Posterior cingulate gyrus (tissue), 11 donors: ENCODE measurements at regions not wholly inside any gene's neighbourhood (a gene's known extent, or its start where the extent isn't known, plus 50 kb on each side); places are given as distances from the start of the nearest gene placed in this dataset.
A peak's percentile ranks its signal among the peaks of the same experiment; 100 is the strongest.
"Not testable (repeated sequence)": the region's sequence is repeated elsewhere in the genome, so short reads cannot be mapped to it uniquely, and the experiment has no call there.

ENCODE experiments used
- DNase-seq, 10 donors: peaks; one replicate each; pipeline versions ENCODE4 v3.0.0 to v3.0.0-alpha.2; 2020 to 2021; ENCODE audit warnings: mixed read lengths in 3 of 10
- intact Hi-C: fragments of 100-400 bp; cut with DNase I; formaldehyde crosslinking; loops from one replicate; pipeline ENCODE4 v1.15.1; 2023

DNA sequence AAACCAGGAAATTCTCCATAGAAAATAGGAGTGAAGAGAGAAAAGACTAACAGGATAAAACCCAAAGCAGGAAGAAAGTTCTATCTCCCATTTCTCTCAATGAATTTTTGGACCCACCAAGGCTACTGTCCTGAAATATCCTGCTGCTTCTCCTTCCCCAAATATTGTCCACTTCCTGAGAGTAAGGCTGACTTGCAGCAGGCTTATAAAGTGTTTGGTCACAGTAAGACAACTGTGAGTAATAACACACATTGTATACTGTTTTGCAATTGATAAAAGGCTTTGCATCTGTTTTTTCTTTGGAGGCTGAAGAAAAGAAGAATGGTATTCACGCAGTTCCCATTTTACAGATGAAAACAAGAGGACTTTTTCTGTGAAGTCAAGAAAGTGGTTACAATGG lies 52.8 kb downstream of the FOXD4L6 start:
- DNase-seq, intact Hi-C loops: not testable (repeated sequence)

DNA sequence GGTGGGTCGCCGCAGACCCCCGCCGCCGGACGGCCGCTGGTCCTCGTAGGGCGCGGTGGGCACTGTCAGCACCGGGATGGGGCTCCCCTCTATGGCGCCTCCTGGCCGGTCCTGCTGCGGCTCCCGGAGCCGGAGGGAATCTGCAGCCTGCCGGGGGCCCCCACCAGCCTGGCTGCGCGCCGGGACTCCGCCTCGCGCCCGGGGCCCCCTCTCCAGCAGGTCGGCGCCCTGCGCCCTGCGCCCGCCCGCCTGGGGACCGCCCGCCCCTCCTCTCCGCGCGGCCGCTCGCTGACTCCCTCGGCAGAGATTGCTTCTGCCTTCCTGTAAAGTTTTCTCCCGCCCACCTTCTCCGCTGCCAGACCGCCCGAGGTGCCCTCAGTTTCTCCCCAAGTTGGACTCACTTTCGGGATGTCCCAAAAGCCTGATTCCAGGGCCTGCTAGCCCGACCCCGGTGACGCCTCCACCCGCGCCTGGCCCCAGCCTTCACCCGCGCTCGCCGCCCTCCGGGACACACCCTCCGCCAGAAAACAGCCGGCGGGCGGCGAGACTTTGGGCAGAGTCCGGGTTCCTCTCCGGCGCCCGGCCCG lies 54.0 kb downstream of the FOXD4L6 start:
- peak in 6 of 10 donors; percentile 8 to 89 (median 66) for DNase-seq

GRCh38 chr9:41073471-41074243 lies 54.8 kb downstream of the FOXD4L6 start:
- peak in 3 of 10 donors; percentile 23 to 87 (median 50) for DNase-seq
- intact Hi-C loops: not testable (repeated sequence)

More for the DNA sequence above, 54.0 kb downstream of the FOXD4L6 start:
- intact Hi-C loops: not testable (repeated sequence)

- DNase-seq: peak in 2 of 10 donors; percentile 45 to 64
- intact Hi-C loops: not testable (repeated sequence)
Observed at GRCh38 chr9:41064125-41064795, 64.2 kb downstream of the FOXD4L6 start.

DNA sequence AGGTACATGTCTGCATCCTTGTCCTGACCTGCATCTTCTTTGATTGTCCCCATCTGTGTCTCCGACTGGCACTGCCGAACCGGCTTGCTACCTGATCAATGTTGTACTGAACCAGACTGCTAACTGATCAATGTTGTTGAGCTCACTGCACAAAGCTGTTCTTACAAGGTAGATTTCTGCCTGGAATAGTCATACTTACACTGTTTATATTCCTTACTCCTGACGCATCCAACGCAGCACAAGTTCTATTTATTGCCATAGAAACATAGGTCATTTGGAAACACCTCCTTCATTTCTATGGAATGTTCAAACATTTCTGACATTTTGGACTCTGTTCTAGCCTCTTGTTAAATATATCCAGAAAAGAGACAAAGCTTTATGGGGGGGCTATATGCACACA lies 65.2 kb downstream of the FOXD4L6 start:
- intact Hi-C loops, DNase-seq: not testable (repeated sequence)

DNA sequence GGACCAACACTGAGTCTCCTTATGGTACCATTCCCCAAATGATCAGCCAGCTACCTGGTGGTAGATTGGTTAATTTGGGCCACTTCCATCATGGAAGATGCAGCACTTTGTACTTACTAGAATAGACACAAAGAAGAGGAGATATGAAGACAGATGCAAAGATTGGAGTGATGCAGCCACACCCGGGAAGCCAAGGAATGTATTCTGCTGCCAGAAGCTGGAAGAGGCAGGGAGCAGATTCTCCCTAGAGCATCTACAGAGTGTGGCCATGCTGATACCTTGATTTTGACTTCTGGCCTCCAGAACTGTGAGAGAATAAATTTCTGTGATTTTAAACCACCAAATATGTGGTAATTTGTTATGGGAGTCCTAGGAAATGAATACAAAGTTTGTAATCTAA lies 68.9 kb downstream of the FOXD4L6 start:
- DNase-seq, intact Hi-C loops: not testable (repeated sequence)

GRCh38 chr9:41053666-41054363 lies 74.7 kb downstream of the FOXD4L6 start:
- intact Hi-C loops, DNase-seq: not testable (repeated sequence)

GRCh38 chr9:41048672-41049071 lies 79.8 kb downstream of the FOXD4L6 start:
- intact Hi-C loops: not testable (repeated sequence)

DNA sequence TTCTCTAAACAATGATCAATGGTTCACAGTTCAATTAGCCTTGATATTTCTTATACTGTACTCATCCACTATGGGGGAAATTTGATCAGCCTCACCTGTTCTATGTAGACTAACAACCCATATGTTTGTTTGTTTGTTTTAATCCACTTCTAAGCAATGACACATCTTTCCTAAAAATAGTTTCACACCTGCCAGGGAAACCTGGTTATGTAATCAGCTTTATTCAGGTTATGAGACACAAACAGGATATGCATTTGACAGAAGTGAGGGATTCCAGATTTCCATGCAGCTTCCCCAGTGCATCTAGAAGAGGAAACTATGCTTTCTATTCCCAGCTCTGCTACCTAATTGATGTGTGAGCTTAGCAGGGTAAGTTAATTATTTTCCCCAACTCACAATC lies 80.7 kb downstream of the FOXD4L6 start:
- intact Hi-C loops, DNase-seq: not testable (repeated sequence)

More at GRCh38 chr9:41048672-41049071, 79.8 kb downstream of the FOXD4L6 start:
- DNase-seq: not testable (repeated sequence)

- DNase-seq, intact Hi-C loops: not testable (repeated sequence)
Observed at GRCh38 chr9:41044930-41045329, 83.6 kb downstream of the FOXD4L6 start.

GRCh38 chr9:41043433-41043832 lies 85.0 kb downstream of the FOXD4L6 start:
- DNase-seq, intact Hi-C loops: not testable (repeated sequence)

- DNase-seq, intact Hi-C loops: not testable (repeated sequence)
Observed at GRCh38 chr9:41042111-41042510, 86.4 kb downstream of the FOXD4L6 start.

DNA sequence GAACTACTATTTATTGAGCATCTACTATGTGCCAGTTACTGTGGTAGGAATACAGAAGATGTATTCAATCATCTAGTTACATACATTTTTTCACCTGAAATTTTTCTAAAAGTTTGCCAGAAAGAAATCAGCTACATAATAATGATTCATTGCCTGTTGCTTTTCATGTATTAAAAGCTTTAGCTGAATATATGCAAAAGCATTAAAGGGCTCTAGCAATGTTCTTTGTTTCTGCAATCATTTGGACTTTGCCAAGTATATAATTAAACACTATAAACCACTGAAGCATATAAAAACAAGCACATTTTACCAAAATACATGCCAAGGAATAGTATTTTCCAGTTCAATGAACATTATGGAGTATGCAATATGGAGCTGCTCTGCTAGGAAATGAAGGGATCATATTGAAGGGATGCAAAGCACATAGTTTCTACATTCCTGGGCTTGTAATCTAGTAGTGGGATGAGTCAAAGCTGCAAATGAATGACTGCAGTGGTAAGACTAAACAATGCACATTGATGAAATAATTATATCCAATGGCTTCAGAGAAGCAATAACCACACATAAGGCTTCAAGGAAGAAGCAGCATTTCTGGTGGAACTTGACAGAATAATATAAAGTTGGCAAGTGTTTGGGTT lies 87.7 kb downstream of the FOXD4L6 start:
- intact Hi-C loops, DNase-seq: not testable (repeated sequence)

- DNase-seq, intact Hi-C loops: not testable (repeated sequence)
Observed at GRCh38 chr9:41035276-41035675, 93.2 kb downstream of the FOXD4L6 start.

DNA sequence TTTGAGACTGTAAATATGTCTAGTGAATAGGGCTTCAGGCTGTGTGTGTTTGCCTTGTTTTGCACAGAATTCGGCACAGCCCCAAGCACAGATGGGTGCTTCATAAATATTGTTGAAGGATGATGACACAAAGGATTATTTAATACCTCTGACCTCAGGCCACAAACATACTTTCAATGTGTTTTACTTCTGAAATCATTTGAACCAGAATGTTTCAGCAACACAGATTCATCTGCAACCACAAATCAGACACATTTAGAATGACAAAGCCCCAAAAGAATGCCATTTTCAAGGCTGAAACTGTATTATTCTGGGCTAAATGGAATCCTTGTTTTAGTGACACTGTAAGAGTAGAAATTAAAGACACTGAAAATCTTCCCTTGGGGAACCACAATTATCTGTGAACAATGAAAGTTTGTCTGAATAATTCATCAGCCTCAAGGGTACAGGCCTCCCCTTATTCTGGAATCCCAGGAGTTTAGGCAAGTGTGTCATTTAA lies 93.7 kb downstream of the FOXD4L6 start:
- peak in 1 of 10 donors; percentile 79 for DNase-seq
- intact Hi-C loops: not testable (repeated sequence)

DNA sequence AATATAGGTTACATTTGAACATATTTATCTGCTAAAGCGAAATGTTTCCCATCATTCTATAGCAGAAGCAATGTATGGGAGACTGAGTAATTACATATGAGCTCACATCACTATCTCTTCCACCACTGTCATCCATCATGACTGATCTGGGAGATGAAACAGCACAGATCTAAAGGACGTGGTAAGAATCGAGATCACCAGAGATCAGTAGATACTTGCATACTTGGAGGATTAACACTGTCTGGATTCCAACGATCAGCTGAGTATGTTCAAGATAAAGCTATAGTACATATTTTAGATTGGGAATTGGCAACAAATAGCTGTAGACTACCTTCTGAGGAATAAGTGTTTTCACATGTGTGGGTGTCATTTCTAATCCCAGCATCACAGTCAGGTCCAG lies 94.6 kb downstream of the FOXD4L6 start:
- intact Hi-C loops, DNase-seq: not testable (repeated sequence)

DNA sequence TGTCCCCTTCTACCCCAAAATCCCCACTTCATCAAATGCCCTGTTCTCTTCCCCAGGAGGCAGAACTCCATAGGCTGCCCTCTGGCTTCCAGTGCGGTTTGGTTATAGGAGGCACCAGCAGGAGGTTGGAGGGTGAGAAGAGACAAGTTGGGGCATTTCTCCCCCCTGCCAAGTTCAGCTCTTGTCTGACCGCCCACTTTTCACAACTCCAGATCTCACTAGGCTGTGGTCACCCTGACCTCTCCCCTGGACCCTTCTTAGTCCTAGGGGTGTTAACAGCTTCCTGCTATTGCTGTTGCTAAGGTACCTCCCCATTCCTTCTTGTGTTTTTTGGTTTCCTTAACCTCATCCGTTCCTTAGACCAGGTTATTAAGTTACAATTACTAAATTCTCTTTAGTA lies 95.1 kb downstream of the FOXD4L6 start:
- DNase-seq, intact Hi-C loops: not testable (repeated sequence)

DNA sequence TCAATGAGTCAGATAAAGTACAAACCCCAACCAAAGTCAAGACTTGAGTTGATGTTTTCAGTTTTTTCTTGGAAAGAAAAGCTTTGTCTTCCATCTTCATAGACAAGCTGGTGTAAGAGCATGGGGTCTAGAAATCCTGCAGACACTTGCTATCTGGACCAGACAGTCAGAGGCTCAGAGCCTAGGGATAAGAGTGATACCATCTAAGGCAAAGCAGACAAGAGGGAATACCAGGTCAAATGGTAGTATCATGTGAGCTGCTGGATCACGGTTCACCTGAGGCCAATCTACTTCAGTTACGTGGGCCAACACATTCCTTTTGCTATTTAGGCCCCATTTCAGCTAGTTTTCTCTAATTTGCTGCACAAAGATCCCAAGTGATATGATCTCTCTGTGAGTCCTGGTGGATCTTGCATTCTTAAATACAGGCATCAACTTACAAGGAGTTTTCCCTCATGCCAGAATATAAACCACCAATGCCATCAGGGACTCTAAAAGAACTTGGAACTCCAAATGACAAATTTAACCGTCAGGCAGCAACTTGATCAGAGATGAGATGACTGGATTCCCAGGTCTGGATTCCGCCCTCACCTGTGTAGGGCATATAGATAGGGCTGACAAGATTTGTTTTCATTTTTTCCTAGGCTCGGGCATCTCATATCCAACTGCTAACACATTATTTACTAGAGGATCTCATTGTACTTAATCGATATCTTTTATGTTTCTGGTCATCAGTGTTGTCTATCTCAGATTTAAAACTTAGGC lies 101.4 kb downstream of the FOXD4L6 start:
- DNase-seq, intact Hi-C loops: not testable (repeated sequence)

DNA sequence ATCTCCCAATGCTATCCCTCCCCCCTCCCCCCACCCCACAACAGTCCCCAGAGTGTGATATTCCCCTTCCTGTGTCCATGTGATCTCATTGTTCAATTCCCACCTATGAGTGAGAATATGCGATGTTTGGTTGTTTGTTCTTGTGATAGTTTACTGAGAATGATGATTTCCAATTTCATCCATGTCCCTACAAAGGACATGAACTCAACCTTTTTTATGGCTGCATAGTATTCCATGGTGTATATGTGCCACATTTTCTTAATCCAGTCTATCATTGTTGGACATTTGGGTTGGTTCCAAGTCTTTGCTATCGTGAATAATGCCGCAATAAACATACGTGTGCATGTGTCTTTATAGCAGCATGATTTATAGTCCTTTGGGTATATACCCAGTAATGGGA lies 106.1 kb downstream of the FOXD4L6 start:
- DNase-seq, intact Hi-C loops: not testable (repeated sequence)
